Effector memory CD4-positive, alpha-beta T cell (primary cell): ENCODE measurements at regions not wholly inside any gene's neighbourhood (a gene's known extent, or its start where the extent isn't known, plus 50 kb on each side); places are given as distances from the start of the nearest gene placed in this dataset.
"Not testable (repeated sequence)": the region's sequence is repeated elsewhere in the genome, so short reads cannot be mapped to it uniquely, and the experiment has no call there.

Experiments
- DNase-seq, 3 donors: peaks; one replicate each; pipeline ENCODE4 v3.0.0-alpha.2; 2020
- H3K27ac ChIP-seq: 2 replicates; pipeline ENCODE4 v1.7.0; 2013; ENCODE audit warnings: mild to moderate bottlenecking, low read length, moderate library complexity; ENCODE audit not compliant: insufficient read depth, poor library complexity, severe bottlenecking
- H3K27me3 ChIP-seq: replicated peaks from 2 replicates; pipeline ENCODE4 v1.7.0; 2013; ENCODE audit warnings: mild to moderate bottlenecking, low read length; ENCODE audit not compliant: insufficient read depth, control insufficient read depth, poor library complexity, severe bottlenecking
- H3K36me3 ChIP-seq: 2 replicates; pipeline ENCODE4 v1.7.0; 2013; ENCODE audit warnings: mild to moderate bottlenecking, low read length, moderate library complexity; ENCODE audit not compliant: control insufficient read depth, insufficient read depth
- H3K4me1 ChIP-seq: 2 replicates; pipeline ENCODE4 v1.7.0; 2013; ENCODE audit warnings: low read length, mild to moderate bottlenecking; ENCODE audit not compliant: control insufficient read depth, insufficient read depth, poor library complexity, severe bottlenecking
- H3K4me3 ChIP-seq: 2 replicates; pipeline ENCODE4 v1.7.0; 2013; ENCODE audit warnings: low read length, low read depth, mild to moderate bottlenecking; ENCODE audit not compliant: insufficient read depth, poor library complexity, severe bottlenecking
- H3K9me3 ChIP-seq: 2 replicates; pipeline ENCODE4 v1.7.0; 2013; ENCODE audit warnings: mild to moderate bottlenecking, low read length, moderate library complexity; ENCODE audit not compliant: control insufficient read depth

GRCh38 chr10:9828110-9828509 lies 1189.6 kb upstream of the CELF2 start:
- no peaks in the 10 kb centered on the region for H3K9me3 ChIP-seq
- no peak for DNase-seq
- H3K4me1 ChIP-seq = no peaks in the 10 kb centered on the region
- H3K4me3 ChIP-seq = no peak overlapping the region
- no peaks in the 10 kb centered on the region for H3K27me3 ChIP-seq
- H3K27ac ChIP-seq = no peak overlapping the region
- no peaks in the 10 kb centered on the region for H3K36me3 ChIP-seq

GRCh38 chr10:9833942-9834341 lies 1183.7 kb upstream of the CELF2 start:
- no peak for DNase-seq
- Histone ChIP-seq H3K4me1 (no peaks in the 10 kb centered on the region), H3K4me3 (no peak overlapping the region), H3K27me3 (no peaks in the 10 kb centered on the region), H3K36me3 (no peaks in the 10 kb centered on the region), H3K9me3 (no peaks in the 10 kb centered on the region), H3K27ac (no peak overlapping the region)

GRCh38 chr10:9834434-9834833 lies 1183.2 kb upstream of the CELF2 start:
- no peaks in the 10 kb centered on the region for H3K36me3 ChIP-seq

GRCh38 chr10:9845075-9845474 lies 1172.6 kb upstream of the CELF2 start:
- no peaks in the 10 kb centered on the region for H3K4me1 ChIP-seq
- no peak for DNase-seq

More at GRCh38 chr10:9834434-9834833, 1183.2 kb upstream of the CELF2 start:
- no peaks in the 10 kb centered on the region for H3K9me3 ChIP-seq
- H3K27me3 ChIP-seq = no peaks in the 10 kb centered on the region
- no peak overlapping the region for H3K27ac ChIP-seq
- H3K4me1 ChIP-seq = no peaks in the 10 kb centered on the region
- H3K4me3 ChIP-seq = no peak overlapping the region
- DNase-seq = no peak

GRCh38 chr10:9848278-9848677 lies 1169.4 kb upstream of the CELF2 start:
- Histone ChIP-seq H3K36me3 (no peaks in the 10 kb centered on the region), H3K9me3 (no peaks in the 10 kb centered on the region), H3K27me3 (no peaks in the 10 kb centered on the region), H3K27ac (no peak overlapping the region), H3K4me3 (no peak overlapping the region), H3K4me1 (no peaks in the 10 kb centered on the region)
- no peak for DNase-seq

More at GRCh38 chr10:9845075-9845474, 1172.6 kb upstream of the CELF2 start:
- Histone ChIP-seq H3K36me3 (no peaks in the 10 kb centered on the region), H3K4me3 (no peak overlapping the region), H3K27ac (no peak overlapping the region), H3K9me3 (peaks cover 5% of the 10 kb centered on the region), H3K27me3 (no peaks in the 10 kb centered on the region)

GRCh38 chr10:9848981-9849380 lies 1168.7 kb upstream of the CELF2 start:
- Histone ChIP-seq H3K27me3 (no peaks in the 10 kb centered on the region), H3K36me3 (no peaks in the 10 kb centered on the region), H3K9me3 (no peaks in the 10 kb centered on the region), H3K4me1 (no peaks in the 10 kb centered on the region), H3K27ac (no peak overlapping the region), H3K4me3 (no peak overlapping the region)
- no peak for DNase-seq

- Histone ChIP-seq H3K4me1 (no peaks in the 10 kb centered on the region), H3K36me3 (no peaks in the 10 kb centered on the region), H3K27ac (no peak overlapping the region), H3K27me3 (no peaks in the 10 kb centered on the region), H3K4me3 (no peak overlapping the region), H3K9me3 (no peaks in the 10 kb centered on the region)
- no peak for DNase-seq
These were observed 1167.3 kb upstream of the CELF2 start for GRCh38 chr10:9850415-9850814.

- DNase-seq = no peak
- no peaks in the 10 kb centered on the region for H3K27me3 ChIP-seq
- H3K4me1 ChIP-seq = no peaks in the 10 kb centered on the region
- no peaks in the 10 kb centered on the region for H3K9me3 ChIP-seq
- H3K4me3 ChIP-seq = no peak overlapping the region
- H3K27ac ChIP-seq = no peak overlapping the region
- H3K36me3 ChIP-seq = no peaks in the 10 kb centered on the region
These were observed 1165.9 kb upstream of the CELF2 start for GRCh38 chr10:9851808-9852207.

- no peaks in the 10 kb centered on the region for H3K36me3 ChIP-seq
- H3K27ac ChIP-seq = no peak overlapping the region
- H3K4me3 ChIP-seq = no peak overlapping the region
- no peaks in the 10 kb centered on the region for H3K4me1 ChIP-seq
- H3K27me3 ChIP-seq = no peaks in the 10 kb centered on the region
- DNase-seq = no peak
- H3K9me3 ChIP-seq = no peaks in the 10 kb centered on the region
These were observed 1164.0 kb upstream of the CELF2 start for GRCh38 chr10:9853405-9854355.

- not testable (repeated sequence) for H3K36me3 ChIP-seq, H3K9me3 ChIP-seq, H3K27me3 ChIP-seq, H3K4me1 ChIP-seq, H3K27ac ChIP-seq, H3K4me3 ChIP-seq, DNase-seq
These were observed 1162.2 kb upstream of the CELF2 start for GRCh38 chr10:9855451-9855850.
